RWPE1 (cell line): ENCODE measurements at regions not wholly inside any gene's neighbourhood (a gene's known extent, or its start where the extent isn't known, plus 50 kb on each side); places are given as distances from the start of the nearest gene placed in this dataset.

Source experiments
- CTCF ChIA-PET: fragments of 350-600 bp; sonication (Branson Sonifier 250); formaldehyde crosslinking; extraction: SDS; loops from one replicate; lab custom pipeline; 2021; lab: Yijun Ruan, JAX
- POLR2A ChIA-PET: fragments of 400-600 bp; formaldehyde crosslinking; extraction: SDS; loops from one replicate; lab custom pipeline; 2020; ENCODE audit warnings: antibody characterized with exemption; ENCODE audit not compliant: low non-redundant PET; lab: Yijun Ruan, JAX
- DNase-seq: peaks from one replicate; pipeline ENCODE4 v3.0.0; 2012; ENCODE audit warnings: low spot score
- H3K27ac ChIP-seq: fragments of 450-650 bp; 2 replicates; pipeline ENCODE4 v1.5.1; 2017
- CTCF ChIP-seq: fragments of 450-650 bp; conservative IDR thresholded peaks from 2 replicates; pipeline ENCODE4 v1.5.1; 2017; ENCODE audit warnings: low read depth, mild to moderate bottlenecking

- DNase-seq = no peak
- ChIA-PET CTCF (interaction anchor here (0.6 kb wide), 1 partner anchor 194 kb away, joined by 3 read pairs; no protein-coding TSS in a partner anchor), POLR2A (no interaction called here)
- no peak for TF ChIP-seq CTCF
- no peak overlapping the region for H3K27ac ChIP-seq
Observed at GRCh38 chr4:27490315-27490714, 629.7 kb downstream of the STIM2 start.

GRCh38 chr4:27490766-27491165, 630.1 kb downstream of the STIM2 start:
- DNase-seq = no peak
- H3K27ac ChIP-seq = no peak overlapping the region
- ChIA-PET CTCF (interaction anchor here (0.6 kb wide), 1 partner anchor 193 kb away, joined by 3 read pairs; no protein-coding TSS in a partner anchor), POLR2A (no interaction called here)
- TF ChIP-seq CTCF = no peak

GRCh38 chr4:27506401-27506800, 645.8 kb downstream of the STIM2 start:
- ChIA-PET CTCF (no interaction called here), POLR2A (no interaction called here)
- no peak overlapping the region for H3K27ac ChIP-seq
- TF ChIP-seq CTCF = no peak
- no peak for DNase-seq

DNA sequence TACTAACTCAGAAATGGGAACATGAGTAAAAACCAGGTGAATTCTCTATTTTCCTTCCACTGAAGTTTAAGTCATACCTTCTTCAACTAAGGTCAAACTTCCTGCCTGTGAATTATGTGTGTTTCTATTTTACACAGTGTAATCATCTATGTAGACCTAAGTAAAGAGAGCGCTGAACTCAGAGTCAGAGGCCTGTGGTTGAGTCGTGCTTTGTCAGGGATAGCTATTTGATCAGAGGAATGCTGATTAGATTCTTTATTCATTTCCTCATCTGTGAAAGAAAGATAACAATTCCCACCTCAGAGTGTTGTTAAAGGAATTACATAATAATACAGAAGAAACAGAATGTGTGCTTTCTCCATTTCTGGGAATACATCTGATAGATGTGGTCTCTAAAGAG, 654.1 kb downstream of the STIM2 start:
- DNase-seq = no peak
- H3K27ac ChIP-seq = no peak overlapping the region
- ChIA-PET CTCF (no interaction called here), POLR2A (no interaction called here)
- no peak for TF ChIP-seq CTCF

DNA sequence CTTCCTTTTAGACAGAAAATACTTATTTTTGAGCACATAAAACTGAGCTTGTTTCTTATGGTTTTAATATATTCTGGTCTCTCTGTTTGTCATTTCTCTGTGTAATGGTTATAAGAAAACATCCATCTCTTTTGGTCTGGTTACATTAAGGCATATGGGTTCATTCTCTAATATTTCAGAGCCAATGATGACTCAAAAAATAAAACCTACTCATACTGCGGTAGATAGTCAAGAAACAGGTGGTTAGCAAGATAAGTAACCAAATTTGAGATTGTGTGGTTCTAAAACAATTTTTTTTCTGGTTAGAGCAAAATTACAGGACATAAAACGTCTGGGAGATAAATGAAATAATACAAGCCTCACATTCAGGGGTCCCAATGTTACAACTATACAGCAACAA, 654.5 kb downstream of the STIM2 start:
- no peak for TF ChIP-seq CTCF
- DNase-seq = no peak
- CTCF ChIA-PET = no interaction called here
- POLR2A ChIA-PET = no interaction called here
- H3K27ac ChIP-seq = no peak overlapping the region

DNA sequence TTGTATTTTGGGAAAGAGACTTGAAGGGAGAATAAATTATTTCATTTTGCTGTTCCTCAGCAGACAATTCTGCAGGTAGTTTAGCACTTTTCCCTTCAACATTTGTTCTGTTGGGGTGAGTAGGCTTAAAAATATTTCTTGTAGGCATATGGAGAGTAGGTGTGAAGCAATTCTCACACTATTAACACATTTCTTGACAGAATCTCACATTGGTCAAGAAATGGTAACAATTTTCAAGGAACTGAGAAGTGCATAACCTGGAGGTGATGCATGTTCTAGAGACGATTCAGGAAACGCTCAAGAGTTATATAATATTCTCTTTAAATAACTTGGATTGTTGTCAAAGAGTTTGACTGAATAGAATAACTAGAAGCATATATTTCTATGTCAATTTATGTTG, 658.2 kb downstream of the STIM2 start:
- H3K27ac ChIP-seq = no peak overlapping the region
- TF ChIP-seq CTCF = no peak
- no peak for DNase-seq
- POLR2A ChIA-PET = no interaction called here
- CTCF ChIA-PET = no interaction called here
